Liver (tissue), 8 donors: ENCODE measurements at regions not wholly inside any gene's neighbourhood (a gene's known extent, or its start where the extent isn't known, plus 50 kb on each side); places are given as distances from the start of the nearest gene placed in this dataset.

ENCODE experiments used
- DNase-seq: peaks from one replicate; pipeline ENCODE4 v3.0.0-alpha.2; 2017; ENCODE audit warnings: low spot score
- H3K27ac ChIP-seq, 2 donors: one replicate each; pipeline ENCODE4 v1.7.0; 2013; ENCODE audit warnings: inconsistent platforms in 2 of 2, low read length in 2 of 2, control low read depth in 1 of 2, low read depth in 1 of 2, mild to moderate bottlenecking in 1 of 2
- H3K27me3 ChIP-seq, 4 donors: one replicate each; pipeline versions ENCODE4 v1.6.1 to v1.7.0; 2013; ENCODE audit warnings: low read length in 3 of 4, inconsistent platforms in 1 of 4, mild to moderate bottlenecking in 1 of 4, moderate library complexity in 1 of 4; ENCODE audit not compliant: control insufficient read depth in 4 of 4, insufficient read depth in 4 of 4
- H3K36me3 ChIP-seq, 4 donors: one replicate each; pipeline versions ENCODE4 v1.6.1 to v1.7.0; 2013; ENCODE audit warnings: low read length in 3 of 4, mild to moderate bottlenecking in 3 of 4, low read depth in 1 of 4, moderate library complexity in 1 of 4; ENCODE audit not compliant: control insufficient read depth in 4 of 4, insufficient read depth in 3 of 4
- H3K4me1 ChIP-seq, 4 donors: one replicate each; pipeline versions ENCODE4 v1.6.1 to v1.7.0; 2013; ENCODE audit warnings: low read length in 3 of 4, mild to moderate bottlenecking in 3 of 4, moderate library complexity in 1 of 4; ENCODE audit not compliant: control insufficient read depth in 4 of 4, insufficient read depth in 4 of 4
- H3K4me3 ChIP-seq, 3 donors: one replicate each; pipeline versions ENCODE4 v1.6.1 to v1.7.0; 2013; ENCODE audit warnings: low read length in 3 of 3, control low read depth in 1 of 3, low read depth in 1 of 3, mild to moderate bottlenecking in 1 of 3
- H3K9ac ChIP-seq, 2 donors: one replicate each; pipeline ENCODE4 v1.7.0; 2013; ENCODE audit warnings: low read length in 2 of 2, mild to moderate bottlenecking in 2 of 2, moderate library complexity in 2 of 2, control low read depth in 1 of 2, low read depth in 1 of 2
- H3K9me3 ChIP-seq, 4 donors: one replicate each; pipeline versions ENCODE4 v1.6.1 to v1.7.0; 2013; ENCODE audit warnings: low read length in 3 of 4; ENCODE audit not compliant: control insufficient read depth in 4 of 4
- ATF3 ChIP-seq: IDR thresholded peaks from 2 replicates; pipeline ENCODE4 v1.6.1; 2016; ENCODE audit warnings: antibody characterized with exemption
- CTCF ChIP-seq: fragments of 150-350 bp; IDR thresholded peaks from 2 replicates; pipeline ENCODE4 v1.5.1; 2017; ENCODE audit warnings: improper control_type of control experiment, low read depth, low read length; ENCODE audit not compliant: missing input control
- EGR1 ChIP-seq, 2 donors: IDR thresholded peaks; 2 replicates each; pipeline ENCODE4 v1.6.1; 2016 to 2018; ENCODE audit warnings: antibody characterized with exemption in 2 of 2, low read depth in 2 of 2
- FOXA1 ChIP-seq: IDR thresholded peaks from 2 replicates; pipeline ENCODE4 v1.6.1; 2016; ENCODE audit warnings: antibody characterized with exemption
- FOXA2 ChIP-seq: IDR thresholded peaks from 2 replicates; pipeline ENCODE4 v1.6.1; 2016; ENCODE audit warnings: antibody characterized with exemption
- GABPA ChIP-seq, 2 donors: IDR thresholded peaks in 1 of 2; conservative IDR thresholded peaks in 1 of 2; 2 replicates each; pipeline ENCODE4 v1.6.1; 2016; ENCODE audit warnings: antibody characterized with exemption in 2 of 2, mild to moderate bottlenecking in 1 of 2, moderate library complexity in 1 of 2
- HNF4A ChIP-seq, 2 donors: conservative IDR thresholded peaks; 2 replicates each; pipeline ENCODE4 v1.6.1; 2016; ENCODE audit warnings: antibody characterized with exemption in 2 of 2, mild to moderate bottlenecking in 2 of 2
- HNF4G ChIP-seq: IDR thresholded peaks from 2 replicates; pipeline ENCODE4 v1.6.1; 2016; ENCODE audit warnings: antibody characterized with exemption
- JUND ChIP-seq, 2 donors: IDR thresholded peaks; 2 replicates each; pipeline ENCODE4 v1.6.1; 2016; ENCODE audit warnings: antibody characterized with exemption in 2 of 2
- MAX ChIP-seq: IDR thresholded peaks from 2 replicates; pipeline ENCODE4 v1.6.1; 2016; ENCODE audit warnings: antibody characterized with exemption
- NR2F2 ChIP-seq: IDR thresholded peaks from 2 replicates; pipeline ENCODE4 v1.6.1; 2016; ENCODE audit warnings: antibody characterized with exemption
- RAD21 ChIP-seq, 2 donors: IDR thresholded peaks; 2 replicates each; pipeline ENCODE4 v1.6.1; 2016; ENCODE audit warnings: antibody characterized with exemption in 2 of 2, mild to moderate bottlenecking in 2 of 2
- REST ChIP-seq: IDR thresholded peaks from 2 replicates; pipeline ENCODE4 v1.6.1; 2016; ENCODE audit warnings: antibody characterized with exemption, mild to moderate bottlenecking
- RXRA ChIP-seq, 2 donors: IDR thresholded peaks; 2 replicates each; pipeline ENCODE4 v1.6.1; 2017 to 2018; ENCODE audit warnings: antibody characterized with exemption in 2 of 2, mild to moderate bottlenecking in 1 of 2
- SP1 ChIP-seq: IDR thresholded peaks from 2 replicates; pipeline ENCODE4 v1.6.1; 2018; ENCODE audit warnings: antibody characterized with exemption, mild to moderate bottlenecking
- TAF1 ChIP-seq: conservative IDR thresholded peaks from 2 replicates; pipeline ENCODE4 v1.6.1; 2016; ENCODE audit warnings: antibody characterized with exemption, mild to moderate bottlenecking
- YY1 ChIP-seq: IDR thresholded peaks from 2 replicates; pipeline ENCODE4 v1.6.1; 2016; ENCODE audit warnings: antibody characterized with exemption, mild to moderate bottlenecking
- ZBTB33 ChIP-seq: IDR thresholded peaks from 2 replicates; pipeline ENCODE4 v1.6.1; 2016; ENCODE audit warnings: antibody characterized with exemption
- WGBS: extraction: QIAGEN DNeasy Blood & Tissue Kit; methylation state at CpG from one replicate; pipeline ENCODE4 v1.1.7; 2013; 5-methylcytosine and 5-hydroxymethylcytosine counted together
- donor health status: healthy.
- donor health status: healthy.
- donor health status: healthy.
- donor health status: healthy.
- donor health status: healthy.

- TF ChIP-seq CTCF: no peak
- TF ChIP-seq FOXA1: no peak
- no peak for TF ChIP-seq HNF4G
- TF ChIP-seq NR2F2: no peak
Observed at GRCh38 chr5:29800752-29801151, 1392.7 kb upstream of the CDH6 start (continued).

GRCh38 chr5:29796013-29796412 is 1397.5 kb upstream of the CDH6 start:
- H3K4me1 ChIP-seq: no peaks in the 10 kb centered on the region
- no peaks in the 10 kb centered on the region for H3K9me3 ChIP-seq
- 81% methylated on average over 2 of the region's 2 CpGs for WGBS
- TF ChIP-seq MAX (no peak), FOXA2 (no peak), ZBTB33 (no peak), JUND (IDR thresholded peaks at IDR 0.05) (no peak), TAF1 (no peak), CTCF (no peak), FOXA1 (no peak), YY1 (no peak), HNF4A (conservative IDR thresholded peaks at IDR 0.05) (no peak), SP1 (no peak), RXRA (IDR thresholded peaks at IDR 0.05) (no peak), EGR1 (IDR thresholded peaks at IDR 0.05; ENCODE audit: low read depth in 2 of 2) (no peak), ATF3 (no peak), RAD21 (IDR thresholded peaks at IDR 0.05) (no peak), HNF4G (no peak), NR2F2 (no peak), REST (no peak), GABPA (IDR thresholded peaks at IDR 0.05 in 1 of 2, conservative IDR thresholded peaks at IDR 0.05 in 1 of 2) (no peak)
- DNase-seq: peak; percentile 58
- H3K4me3 ChIP-seq: no peak overlapping the region
- no peak overlapping the region for H3K27ac ChIP-seq
- H3K27me3 ChIP-seq: no peaks in the 10 kb centered on the region
- no peaks in the 10 kb centered on the region for H3K36me3 ChIP-seq
- H3K9ac ChIP-seq: no peak overlapping the region
